ENCODE measurements at regions not wholly inside any gene's neighbourhood (a gene's known extent, or its start where the extent isn't known, plus 50 kb on each side); places are given as distances from the start of the nearest gene placed in this dataset.
"Not testable (repeated sequence)": the region's sequence is repeated elsewhere in the genome, so short reads cannot be mapped to it uniquely, and the experiment has no call there.

DNA sequence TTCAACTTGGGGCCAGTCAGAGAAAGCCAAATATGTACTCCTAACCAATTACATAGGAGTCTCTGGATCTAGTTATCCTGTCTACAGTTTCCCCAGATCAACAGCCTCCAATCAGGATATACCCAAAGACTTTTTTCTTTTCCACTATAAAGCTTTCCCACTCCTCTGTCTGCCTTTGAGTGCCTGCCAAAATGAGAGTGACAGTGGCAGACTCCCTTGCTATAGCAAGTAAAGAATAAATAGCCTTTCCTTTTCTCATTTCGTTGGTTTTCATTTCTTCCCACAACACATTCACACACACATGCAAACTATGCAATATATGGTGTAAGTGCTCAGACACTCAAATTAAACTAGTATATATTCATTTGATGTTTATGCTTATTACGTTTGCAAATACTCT lies 302.4 kb upstream of the TACR3 start:
- no peaks in the 10 kb centered on the region for H3K9me3 ChIP-seq (ENCODE audit: control insufficient read depth in 3 of 3, low read length in 3 of 3)
- H3K4me1 ChIP-seq (ENCODE audit: control insufficient read depth in 3 of 3, insufficient read depth in 3 of 3, low read length in 3 of 3), result no peaks in the 10 kb centered on the region
- H3K9ac ChIP-seq (ENCODE audit: low read depth in 1 of 3, low read length in 3 of 3), result no peak overlapping the region
- no peaks in the 10 kb centered on the region for H3K27me3 ChIP-seq (ENCODE audit: control insufficient read depth in 3 of 3, insufficient read depth in 3 of 3, low read length in 3 of 3)
- H3K27ac ChIP-seq (ENCODE audit: low read depth, low read length), result no peak overlapping the region
- no peaks in the 10 kb centered on the region for H3K36me3 ChIP-seq (ENCODE audit: control insufficient read depth in 3 of 3, insufficient read depth in 3 of 3, low read length in 3 of 3)
- no peak overlapping the region for H3K4me3 ChIP-seq (ENCODE audit: low read length in 3 of 3)

DNA sequence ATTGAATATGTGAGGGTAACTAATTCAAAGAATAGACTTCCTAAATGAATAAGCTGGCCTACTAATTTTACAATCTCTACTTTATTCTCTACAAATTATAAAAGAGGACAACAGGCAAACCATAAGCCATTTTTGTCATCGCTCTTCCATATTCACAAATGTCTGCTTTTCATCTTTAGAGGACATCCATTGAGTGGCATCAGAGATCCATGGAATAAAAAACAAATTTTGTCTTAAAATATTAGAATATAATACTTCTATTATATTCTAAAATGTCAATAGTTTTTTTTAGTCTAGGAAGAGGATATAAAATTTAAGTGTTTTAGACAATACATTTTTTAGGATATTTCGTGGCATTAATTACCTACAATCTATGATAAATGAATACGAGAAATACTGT lies 300.9 kb upstream of the TACR3 start:
- no peaks in the 10 kb centered on the region for H3K36me3 ChIP-seq (ENCODE audit: control insufficient read depth in 3 of 3, insufficient read depth in 3 of 3, low read length in 3 of 3)
- H3K4me1 ChIP-seq (ENCODE audit: control insufficient read depth in 3 of 3, insufficient read depth in 3 of 3, low read length in 3 of 3), result no peaks in the 10 kb centered on the region
- no peaks in the 10 kb centered on the region for H3K27me3 ChIP-seq (ENCODE audit: control insufficient read depth in 3 of 3, insufficient read depth in 3 of 3, low read length in 3 of 3)
- H3K9me3 ChIP-seq (ENCODE audit: control insufficient read depth in 3 of 3, low read length in 3 of 3), result no peaks in the 10 kb centered on the region
- H3K27ac ChIP-seq (ENCODE audit: low read depth, low read length), result no peak overlapping the region
- no peak overlapping the region for H3K4me3 ChIP-seq (ENCODE audit: low read length in 3 of 3)
- H3K9ac ChIP-seq (ENCODE audit: low read depth in 1 of 3, low read length in 3 of 3), result no peak overlapping the region

DNA sequence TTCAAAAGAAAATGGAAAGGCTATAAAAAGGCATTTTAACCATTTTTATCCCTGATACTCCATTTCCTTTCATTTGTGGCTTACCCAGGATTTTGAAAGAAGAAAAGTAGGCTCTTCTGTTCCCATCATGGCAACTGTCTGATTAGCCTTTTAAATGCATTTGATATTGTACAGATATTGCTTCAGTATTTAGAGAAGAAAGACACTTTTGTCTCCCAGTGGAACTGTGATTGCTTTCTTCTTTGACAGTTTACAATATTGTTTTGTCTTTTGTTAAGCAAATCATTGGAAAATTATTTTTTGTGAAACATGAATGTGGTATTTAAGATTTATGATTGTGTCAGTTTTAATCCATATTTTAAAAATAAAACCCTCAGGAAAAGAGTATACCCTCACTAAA lies 297.4 kb upstream of the TACR3 start:
- H3K4me3 ChIP-seq (ENCODE audit: low read length in 3 of 3), result no peak overlapping the region
- no peak overlapping the region for H3K27ac ChIP-seq (ENCODE audit: low read depth, low read length)
- H3K27me3 ChIP-seq (ENCODE audit: control insufficient read depth in 3 of 3, insufficient read depth in 3 of 3, low read length in 3 of 3), result no peaks in the 10 kb centered on the region
- no peaks in the 10 kb centered on the region for H3K9me3 ChIP-seq (ENCODE audit: control insufficient read depth in 3 of 3, low read length in 3 of 3)
- no peaks in the 10 kb centered on the region for H3K4me1 ChIP-seq (ENCODE audit: control insufficient read depth in 3 of 3, insufficient read depth in 3 of 3, low read length in 3 of 3)
- H3K36me3 ChIP-seq (ENCODE audit: control insufficient read depth in 3 of 3, insufficient read depth in 3 of 3, low read length in 3 of 3), result no peaks in the 10 kb centered on the region
- H3K9ac ChIP-seq (ENCODE audit: low read depth in 1 of 3, low read length in 3 of 3), result no peak overlapping the region

DNA sequence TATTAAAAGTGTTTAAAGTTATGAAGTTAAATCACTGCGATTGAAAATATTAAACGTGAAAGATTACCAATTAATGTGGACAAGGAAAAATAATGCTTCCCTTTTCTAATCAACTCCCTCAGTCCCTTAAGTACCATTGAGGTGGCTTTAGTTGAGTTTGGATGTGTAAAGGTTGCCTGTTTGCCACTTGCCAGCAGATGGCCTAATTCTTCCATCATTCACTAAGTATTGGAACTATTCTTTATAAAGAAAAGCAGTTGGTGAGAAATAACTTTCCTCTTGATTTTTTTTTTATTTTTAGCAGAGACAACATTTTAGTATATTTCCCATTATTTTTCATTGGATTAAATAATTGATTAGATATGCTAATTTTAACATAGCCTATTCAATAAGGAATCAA lies 295.9 kb upstream of the TACR3 start:
- no peak overlapping the region for H3K9ac ChIP-seq (ENCODE audit: low read depth in 1 of 3, low read length in 3 of 3)
- no peaks in the 10 kb centered on the region for H3K36me3 ChIP-seq (ENCODE audit: control insufficient read depth in 3 of 3, insufficient read depth in 3 of 3, low read length in 3 of 3)
- no peak overlapping the region for H3K4me3 ChIP-seq (ENCODE audit: low read length in 3 of 3)
- no peaks in the 10 kb centered on the region for H3K4me1 ChIP-seq (ENCODE audit: control insufficient read depth in 3 of 3, insufficient read depth in 3 of 3, low read length in 3 of 3)
- H3K27ac ChIP-seq (ENCODE audit: low read depth, low read length), result no peak overlapping the region
- no peaks in the 10 kb centered on the region for H3K9me3 ChIP-seq (ENCODE audit: control insufficient read depth in 3 of 3, low read length in 3 of 3)
- H3K27me3 ChIP-seq (ENCODE audit: control insufficient read depth in 3 of 3, insufficient read depth in 3 of 3, low read length in 3 of 3), result no peaks in the 10 kb centered on the region

DNA sequence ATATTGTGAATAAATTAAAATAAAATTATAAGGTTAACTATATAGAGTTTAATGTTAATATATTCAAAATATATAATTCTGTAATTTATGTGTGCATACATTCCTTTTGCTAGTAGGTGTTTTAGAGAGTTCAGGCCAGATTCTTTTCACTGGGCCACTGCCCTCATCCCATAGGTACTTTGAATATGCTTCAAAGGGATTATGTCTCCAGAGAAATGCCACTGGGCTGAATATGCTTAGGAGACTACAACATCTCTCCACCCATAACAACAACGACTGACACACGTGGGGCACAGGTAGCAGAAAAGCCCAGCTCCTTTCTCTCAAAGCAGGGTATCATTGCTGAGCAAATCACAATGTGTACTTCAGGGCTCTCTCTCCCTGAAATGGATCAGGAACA lies 290.9 kb upstream of the TACR3 start:
- H3K27me3 ChIP-seq (ENCODE audit: control insufficient read depth in 3 of 3, insufficient read depth in 3 of 3, low read length in 3 of 3), result no peaks in the 10 kb centered on the region
- H3K4me1 ChIP-seq (ENCODE audit: control insufficient read depth in 3 of 3, insufficient read depth in 3 of 3, low read length in 3 of 3), result no peaks in the 10 kb centered on the region
- H3K9ac ChIP-seq (ENCODE audit: low read depth in 1 of 3, low read length in 3 of 3), result no peak overlapping the region
- H3K36me3 ChIP-seq (ENCODE audit: control insufficient read depth in 3 of 3, insufficient read depth in 3 of 3, low read length in 3 of 3), result no peaks in the 10 kb centered on the region
- H3K9me3 ChIP-seq (ENCODE audit: control insufficient read depth in 3 of 3, low read length in 3 of 3), result no peaks in the 10 kb centered on the region
- no peak overlapping the region for H3K27ac ChIP-seq (ENCODE audit: low read depth, low read length)
- no peak overlapping the region for H3K4me3 ChIP-seq (ENCODE audit: low read length in 3 of 3)

DNA sequence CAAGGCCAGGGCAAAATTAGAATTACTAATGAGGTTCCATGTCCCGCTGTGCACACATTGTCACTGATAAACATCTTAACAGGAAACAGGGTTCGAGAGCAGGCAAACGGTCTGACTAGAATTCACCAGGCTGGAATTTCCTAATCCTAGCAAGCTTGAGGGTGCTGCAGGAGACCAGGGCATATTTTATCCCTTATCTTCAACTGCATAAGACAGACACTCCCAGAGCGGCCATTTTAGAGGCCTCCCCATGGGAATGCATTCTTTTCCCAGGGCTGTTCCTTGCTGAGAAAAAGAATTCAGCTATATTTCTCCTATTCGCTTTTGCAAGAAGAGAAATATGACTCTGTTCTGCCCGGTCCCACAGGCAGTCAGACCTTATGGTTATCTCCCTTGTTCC lies 282.5 kb upstream of the TACR3 start:
- not testable (repeated sequence) for H3K9ac ChIP-seq (ENCODE audit: low read depth in 1 of 3, low read length in 3 of 3); H3K36me3 ChIP-seq (ENCODE audit: control insufficient read depth in 3 of 3, insufficient read depth in 3 of 3, low read length in 3 of 3); H3K4me1 ChIP-seq (ENCODE audit: control insufficient read depth in 3 of 3, insufficient read depth in 3 of 3, low read length in 3 of 3); H3K27ac ChIP-seq (ENCODE audit: low read depth, low read length); H3K27me3 ChIP-seq (ENCODE audit: control insufficient read depth in 3 of 3, insufficient read depth in 3 of 3, low read length in 3 of 3); H3K4me3 ChIP-seq (ENCODE audit: low read length in 3 of 3); H3K9me3 ChIP-seq (ENCODE audit: control insufficient read depth in 3 of 3, low read length in 3 of 3)

DNA sequence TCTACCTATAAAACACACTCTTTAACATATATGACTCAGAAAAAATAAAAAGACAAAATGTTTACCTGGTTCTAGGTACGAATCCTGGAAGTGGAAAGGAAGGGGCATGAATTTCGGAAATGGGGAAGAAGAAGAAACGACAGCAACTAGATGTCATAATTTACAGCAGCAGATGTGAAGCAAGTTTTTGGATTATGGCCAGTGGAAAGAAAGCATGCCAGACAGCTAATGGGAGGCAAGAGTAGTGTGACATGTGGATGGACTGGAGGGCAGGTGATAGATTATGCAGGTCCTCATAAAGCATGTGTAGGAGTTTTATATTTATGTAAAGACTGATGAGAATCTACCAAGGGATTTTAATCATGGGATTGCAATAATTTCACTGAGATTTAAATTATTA lies 279.0 kb upstream of the TACR3 start:
- H3K9me3 ChIP-seq (ENCODE audit: control insufficient read depth in 3 of 3, low read length in 3 of 3), result peaks cover 2 to 4% (median 3%) of the 10 kb centered on the region in 3 donors
- H3K9ac ChIP-seq (ENCODE audit: low read depth in 1 of 3, low read length in 3 of 3), result no peak overlapping the region
- no peaks in the 10 kb centered on the region for H3K36me3 ChIP-seq (ENCODE audit: control insufficient read depth in 3 of 3, insufficient read depth in 3 of 3, low read length in 3 of 3)
- H3K4me3 ChIP-seq (ENCODE audit: low read length in 3 of 3), result no peak overlapping the region
- no peak overlapping the region for H3K27ac ChIP-seq (ENCODE audit: low read depth, low read length)
- H3K4me1 ChIP-seq (ENCODE audit: control insufficient read depth in 3 of 3, insufficient read depth in 3 of 3, low read length in 3 of 3), result no peaks in the 10 kb centered on the region
- H3K27me3 ChIP-seq (ENCODE audit: control insufficient read depth in 3 of 3, insufficient read depth in 3 of 3, low read length in 3 of 3), result no peaks in the 10 kb centered on the region

DNA sequence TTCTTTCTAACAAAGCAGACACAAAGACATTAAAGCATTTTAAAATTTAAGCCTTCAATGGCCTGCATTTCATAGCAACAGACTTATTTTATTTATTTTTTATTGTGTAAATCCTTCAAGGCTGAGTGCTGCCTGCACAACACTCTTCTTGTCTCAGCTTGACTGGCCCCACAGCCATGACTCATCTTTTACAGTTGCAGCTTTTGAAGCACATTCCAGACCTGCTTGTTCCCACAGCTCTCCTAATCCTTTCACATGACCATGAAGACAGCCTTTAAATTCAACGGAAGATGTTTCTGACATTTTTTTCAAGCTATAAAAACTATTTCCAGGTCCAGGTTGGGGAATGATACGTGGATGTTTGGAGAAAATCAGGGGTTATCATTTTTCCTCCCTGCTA lies 276.9 kb upstream of the TACR3 start:
- Histone ChIP-seq H3K9ac (ENCODE audit: low read depth in 1 of 3, low read length in 3 of 3) (no peak overlapping the region), H3K9me3 (ENCODE audit: control insufficient read depth in 3 of 3, low read length in 3 of 3) (peaks cover 0 to 4% (median 3%) of the 10 kb centered on the region in 3 donors)

DNA sequence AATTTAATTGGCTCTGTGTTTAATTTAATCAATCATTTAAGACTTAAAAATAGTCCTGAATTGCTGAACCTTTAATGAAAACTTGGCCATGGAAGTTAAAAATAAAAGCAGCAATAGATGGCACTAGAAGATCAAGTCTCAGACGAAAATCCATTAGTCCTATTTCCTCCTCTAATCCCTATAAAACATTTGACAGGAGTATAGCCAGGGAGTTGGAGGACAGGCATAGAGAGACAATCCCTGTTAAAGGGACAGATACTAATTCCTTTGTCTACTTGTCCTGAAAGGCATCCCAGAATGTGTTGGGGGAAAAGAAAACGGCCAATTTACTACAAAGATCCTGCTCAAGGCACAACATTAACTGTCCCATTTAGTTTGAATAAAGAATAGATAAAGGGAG lies 276.3 kb upstream of the TACR3 start:
- Histone ChIP-seq H3K4me3 (ENCODE audit: low read length in 3 of 3) (no peak overlapping the region), H3K9me3 (ENCODE audit: control insufficient read depth in 3 of 3, low read length in 3 of 3) (peaks cover 0 to 5% (median 4%) of the 10 kb centered on the region in 3 donors), H3K27ac (ENCODE audit: low read depth, low read length) (no peak overlapping the region), H3K36me3 (ENCODE audit: control insufficient read depth in 3 of 3, insufficient read depth in 3 of 3, low read length in 3 of 3) (no peaks in the 10 kb centered on the region), H3K27me3 (ENCODE audit: control insufficient read depth in 3 of 3, insufficient read depth in 3 of 3, low read length in 3 of 3) (no peaks in the 10 kb centered on the region), H3K9ac (ENCODE audit: low read depth in 1 of 3, low read length in 3 of 3) (no peak overlapping the region), H3K4me1 (ENCODE audit: control insufficient read depth in 3 of 3, insufficient read depth in 3 of 3, low read length in 3 of 3) (no peaks in the 10 kb centered on the region)

More for the DNA sequence above, 276.9 kb upstream of the TACR3 start:
- Histone ChIP-seq H3K4me1 (ENCODE audit: control insufficient read depth in 3 of 3, insufficient read depth in 3 of 3, low read length in 3 of 3) (no peaks in the 10 kb centered on the region), H3K36me3 (ENCODE audit: control insufficient read depth in 3 of 3, insufficient read depth in 3 of 3, low read length in 3 of 3) (no peaks in the 10 kb centered on the region), H3K27ac (ENCODE audit: low read depth, low read length) (no peak overlapping the region), H3K27me3 (ENCODE audit: control insufficient read depth in 3 of 3, insufficient read depth in 3 of 3, low read length in 3 of 3) (no peaks in the 10 kb centered on the region), H3K4me3 (ENCODE audit: low read length in 3 of 3) (no peak overlapping the region)

DNA sequence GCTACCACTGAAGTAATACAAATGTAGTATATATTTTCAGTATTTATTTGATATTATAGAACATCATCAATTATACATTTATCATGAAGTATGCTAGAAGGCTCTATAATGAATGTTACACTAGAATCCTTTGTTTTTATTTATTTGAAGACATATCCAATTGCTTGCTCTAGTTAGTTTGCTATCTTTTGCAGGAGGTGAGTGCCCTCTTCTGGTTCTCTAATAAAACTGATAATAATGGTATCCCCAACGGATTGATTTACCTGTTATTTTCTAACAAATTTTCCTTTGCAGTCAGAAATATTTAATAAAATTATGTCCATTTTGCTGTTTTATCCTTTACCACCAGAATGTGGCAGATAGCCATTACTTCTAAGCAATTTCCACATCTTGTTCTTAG lies 274.3 kb upstream of the TACR3 start:
- H3K36me3 ChIP-seq (ENCODE audit: control insufficient read depth in 3 of 3, insufficient read depth in 3 of 3, low read length in 3 of 3), result no peaks in the 10 kb centered on the region
- no peak overlapping the region for H3K27ac ChIP-seq (ENCODE audit: low read depth, low read length)
- H3K9ac ChIP-seq (ENCODE audit: low read depth in 1 of 3, low read length in 3 of 3), result no peak overlapping the region
- peaks cover 0 to 5% (median 0%) of the 10 kb centered on the region in 3 donors for H3K9me3 ChIP-seq (ENCODE audit: control insufficient read depth in 3 of 3, low read length in 3 of 3)
- H3K4me3 ChIP-seq (ENCODE audit: low read length in 3 of 3), result no peak overlapping the region
- H3K27me3 ChIP-seq (ENCODE audit: control insufficient read depth in 3 of 3, insufficient read depth in 3 of 3, low read length in 3 of 3), result no peaks in the 10 kb centered on the region
- H3K4me1 ChIP-seq (ENCODE audit: control insufficient read depth in 3 of 3, insufficient read depth in 3 of 3, low read length in 3 of 3), result no peaks in the 10 kb centered on the region

DNA sequence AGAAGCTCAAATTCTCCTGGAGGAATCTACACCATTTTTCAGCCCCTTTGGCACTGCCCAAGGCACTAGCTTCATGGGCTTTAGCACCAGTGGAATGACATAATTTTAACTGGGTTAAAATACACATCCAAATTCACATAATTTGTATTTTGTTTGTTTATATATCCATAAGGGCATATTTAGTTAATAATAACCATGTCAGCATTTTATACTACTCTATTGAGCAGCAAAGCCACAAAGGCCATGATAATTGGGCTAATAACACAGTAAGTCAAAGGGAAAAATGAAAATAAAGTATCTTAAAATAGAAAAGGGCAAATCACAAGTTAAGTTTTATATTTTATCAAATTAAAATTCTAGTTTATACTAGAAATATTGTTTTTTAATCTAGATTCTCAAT lies 262.7 kb upstream of the TACR3 start:
- Histone ChIP-seq H3K27me3 (ENCODE audit: control insufficient read depth in 3 of 3, insufficient read depth in 3 of 3, low read length in 3 of 3) (no peaks in the 10 kb centered on the region), H3K4me1 (ENCODE audit: control insufficient read depth in 3 of 3, insufficient read depth in 3 of 3, low read length in 3 of 3) (no peaks in the 10 kb centered on the region), H3K9ac (ENCODE audit: low read depth in 1 of 3, low read length in 3 of 3) (no peak overlapping the region), H3K27ac (ENCODE audit: low read depth, low read length) (no peak overlapping the region), H3K9me3 (ENCODE audit: control insufficient read depth in 3 of 3, low read length in 3 of 3) (no peaks in the 10 kb centered on the region), H3K4me3 (ENCODE audit: low read length in 3 of 3) (no peak overlapping the region), H3K36me3 (ENCODE audit: control insufficient read depth in 3 of 3, insufficient read depth in 3 of 3, low read length in 3 of 3) (no peaks in the 10 kb centered on the region)
